ENCODE measurements at regions not wholly inside any gene's neighbourhood (a gene's known extent, or its start where the extent isn't known, plus 50 kb on each side); places are given as distances from the start of the nearest gene placed in this dataset.

- no peaks in the 10 kb centered on the region for H3K27me3 ChIP-seq (ENCODE audit: control insufficient read depth, insufficient read depth, low read length)
- FAIRE-seq (peak; percentile 51), DNase-seq (peak in 3 of 5 donors; percentile 27 to 66 (median 65))
- peaks cover 0 to 4% (median 2%) of the 10 kb centered on the region in 3 donors for H3K4me1 ChIP-seq (ENCODE audit: control insufficient read depth in 2 of 3, insufficient read depth in 2 of 3, low read depth in 1 of 3, low read length in 3 of 3)
- no peaks in the 10 kb centered on the region for H3K9me3 ChIP-seq (ENCODE audit: control insufficient read depth in 2 of 3, insufficient read depth in 1 of 3, low read length in 3 of 3)
- peak overlapping the region; percentile 48 to 89 for H3K27ac ChIP-seq (ENCODE audit: low read depth in 2 of 2, low read length in 2 of 2)
- TF ChIP-seq, protein P1, sequence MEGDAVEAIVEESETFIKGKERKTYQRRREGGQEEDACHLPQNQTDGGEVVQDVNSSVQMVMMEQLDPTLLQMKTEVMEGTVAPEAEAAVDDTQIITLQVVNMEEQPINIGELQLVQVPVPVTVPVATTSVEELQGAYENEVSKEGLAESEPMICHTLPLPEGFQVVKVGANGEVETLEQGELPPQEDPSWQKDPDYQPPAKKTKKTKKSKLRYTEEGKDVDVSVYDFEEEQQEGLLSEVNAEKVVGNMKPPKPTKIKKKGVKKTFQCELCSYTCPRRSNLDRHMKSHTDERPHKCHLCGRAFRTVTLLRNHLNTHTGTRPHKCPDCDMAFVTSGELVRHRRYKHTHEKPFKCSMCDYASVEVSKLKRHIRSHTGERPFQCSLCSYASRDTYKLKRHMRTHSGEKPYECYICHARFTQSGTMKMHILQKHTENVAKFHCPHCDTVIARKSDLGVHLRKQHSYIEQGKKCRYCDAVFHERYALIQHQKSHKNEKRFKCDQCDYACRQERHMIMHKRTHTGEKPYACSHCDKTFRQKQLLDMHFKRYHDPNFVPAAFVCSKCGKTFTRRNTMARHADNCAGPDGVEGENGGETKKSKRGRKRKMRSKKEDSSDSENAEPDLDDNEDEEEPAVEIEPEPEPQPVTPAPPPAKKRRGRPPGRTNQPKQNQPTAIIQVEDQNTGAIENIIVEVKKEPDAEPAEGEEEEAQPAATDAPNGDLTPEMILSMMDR (IDR thresholded peaks at IDR 0.05; ENCODE audit: borderline replicate concordance, extremely low read depth, insufficient read depth) = no peak
- no peaks in the 10 kb centered on the region for H3K36me3 ChIP-seq (ENCODE audit: control insufficient read depth in 2 of 3, insufficient read depth in 3 of 3, low read length in 3 of 3)
- H3K4me3 ChIP-seq (ENCODE audit: low read length in 3 of 3) = peak overlapping the region in 1 of 3 donors; percentile 7
- H3K9ac ChIP-seq (ENCODE audit: low read length in 3 of 3) = no peak overlapping the region
- intact Hi-C loops (cut with DNase I) = no loop called here
Measured at GRCh38 chr1:70666381-70667140, 255.5 kb downstream of the CTH start.

GRCh38 chr1:70667494-70668170 lies 256.6 kb downstream of the CTH start:
- TF ChIP-seq, protein P1 (IDR thresholded peaks at IDR 0.05; ENCODE audit: borderline replicate concordance, extremely low read depth, insufficient read depth) = no peak

DNA sequence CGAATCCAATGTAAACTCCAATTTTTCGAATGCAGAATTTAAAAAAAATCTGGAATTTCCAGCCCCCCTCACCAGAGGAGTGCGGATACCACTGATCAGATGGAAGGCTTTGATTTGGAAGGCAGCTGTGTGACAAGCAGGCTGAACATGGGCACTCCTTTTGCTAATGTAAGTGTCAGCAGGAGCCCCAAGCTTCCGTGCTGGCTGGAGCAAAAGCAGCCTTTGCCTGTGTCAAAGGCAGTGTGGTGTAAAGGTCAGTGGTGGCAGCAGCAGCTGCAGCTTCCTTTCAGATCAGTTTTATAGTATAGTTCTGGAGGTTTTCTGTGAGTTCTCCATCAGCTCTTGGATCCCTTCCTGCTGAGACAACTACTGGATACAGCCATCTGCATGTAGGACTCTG lies 259.9 kb downstream of the CTH start:
- no peak for DNase-seq
- H3K9me3 ChIP-seq (ENCODE audit: control insufficient read depth in 2 of 3, insufficient read depth in 1 of 3, low read length in 3 of 3) = no peaks in the 10 kb centered on the region

More at GRCh38 chr1:70667494-70668170, 256.6 kb downstream of the CTH start:
- intact Hi-C loops (cut with DNase I) = no loop called here
- FAIRE-seq (no peak), DNase-seq (peak in 1 of 5 donors; percentile 31)
- Histone ChIP-seq H3K27me3 (ENCODE audit: control insufficient read depth, insufficient read depth, low read length) (no peaks in the 10 kb centered on the region), H3K27ac (ENCODE audit: low read depth in 2 of 2, low read length in 2 of 2) (peak overlapping the region; percentile 61 to 89), H3K4me1 (ENCODE audit: control insufficient read depth in 2 of 3, insufficient read depth in 2 of 3, low read depth in 1 of 3, low read length in 3 of 3) (peaks cover 0 to 4% (median 2%) of the 10 kb centered on the region in 3 donors), H3K9me3 (ENCODE audit: control insufficient read depth in 2 of 3, insufficient read depth in 1 of 3, low read length in 3 of 3) (no peaks in the 10 kb centered on the region), H3K4me3 (ENCODE audit: low read length in 3 of 3) (no peak overlapping the region), H3K9ac (ENCODE audit: low read length in 3 of 3) (no peak overlapping the region), H3K36me3 (ENCODE audit: control insufficient read depth in 2 of 3, insufficient read depth in 3 of 3, low read length in 3 of 3) (no peaks in the 10 kb centered on the region)

More for the DNA sequence above, 259.9 kb downstream of the CTH start:
- Histone ChIP-seq H3K36me3 (ENCODE audit: control insufficient read depth in 2 of 3, insufficient read depth in 3 of 3, low read length in 3 of 3) (no peaks in the 10 kb centered on the region), H3K9ac (ENCODE audit: low read length in 3 of 3) (no peak overlapping the region), H3K4me1 (ENCODE audit: control insufficient read depth in 2 of 3, insufficient read depth in 2 of 3, low read depth in 1 of 3, low read length in 3 of 3) (peaks cover 0 to 4% (median 4%) of the 10 kb centered on the region in 3 donors), H3K4me3 (ENCODE audit: low read length in 3 of 3) (no peak overlapping the region), H3K27me3 (ENCODE audit: control insufficient read depth, insufficient read depth, low read length) (no peaks in the 10 kb centered on the region), H3K27ac (ENCODE audit: low read depth in 2 of 2, low read length in 2 of 2) (no peak overlapping the region)
- FAIRE-seq = no peak
- intact Hi-C loops (cut with DNase I) = no loop called here
- TF ChIP-seq, protein P1 (IDR thresholded peaks at IDR 0.05; ENCODE audit: borderline replicate concordance, extremely low read depth, insufficient read depth) = no peak

All from kidney (tissue), 13 donors.